IPS-NIHi7 (cell line): ENCODE measurements at regions not wholly inside any gene's neighbourhood (a gene's known extent, or its start where the extent isn't known, plus 50 kb on each side); places are given as distances from the start of the nearest gene placed in this dataset.
"Not testable (repeated sequence)": the region's sequence is repeated elsewhere in the genome, so short reads cannot be mapped to it uniquely, and the experiment has no call there.

Experiments
- DNase-seq: peaks from one replicate; pipeline ENCODE4 v3.0.0; 2012; ENCODE audit warnings: mixed read lengths; ENCODE audit errors: extremely low spot score

DNA sequence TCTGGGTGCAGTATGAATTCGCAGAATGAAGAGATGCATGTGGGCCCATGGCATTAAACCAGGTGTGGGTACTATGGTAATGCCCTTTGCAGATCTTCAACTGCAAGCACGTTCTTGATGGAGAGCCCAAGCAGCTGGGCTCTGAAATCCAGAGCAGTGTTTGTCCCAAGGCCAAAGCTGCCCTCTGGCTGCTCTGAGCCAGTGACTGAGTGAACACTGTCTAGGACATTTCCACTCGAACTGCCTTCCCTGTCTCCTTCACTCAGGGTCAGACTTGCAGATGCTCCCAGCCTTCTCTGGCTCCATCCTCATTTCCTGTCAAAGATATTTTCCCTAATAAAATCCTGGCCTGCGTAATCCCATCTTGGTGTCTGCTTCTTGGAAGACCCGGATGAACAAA lies 80.2 kb upstream of the GJB6 start:
- DNase-seq: no peak

DNA sequence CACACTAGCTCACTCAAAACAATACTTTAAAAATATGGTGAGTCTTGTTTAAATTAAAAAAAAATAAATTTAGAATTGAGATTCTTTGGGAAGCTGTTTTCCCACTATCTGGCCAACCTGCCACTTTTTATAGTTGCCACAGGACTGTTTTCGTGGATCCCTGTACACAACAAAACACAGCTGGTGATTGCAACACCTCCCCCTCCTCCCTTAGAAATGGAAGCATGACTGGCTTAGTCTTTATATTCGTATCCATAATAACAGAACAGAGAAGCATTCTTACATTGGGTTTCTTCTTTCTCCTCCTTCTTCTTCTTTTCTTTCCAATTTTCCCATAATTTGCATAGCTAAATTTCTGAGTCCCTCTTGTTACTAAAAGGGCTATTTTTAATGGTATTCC lies 79.5 kb upstream of the GJB6 start:
- DNase-seq: no peak

GRCh38 chr13:20311022-20311421 lies 78.9 kb upstream of the GJB6 start:
- no peak for DNase-seq

GRCh38 chr13:20306039-20306438 lies 73.9 kb upstream of the GJB6 start:
- DNase-seq: no peak

- DNase-seq: no peak
Measured at GRCh38 chr13:20305587-20305986, 73.5 kb upstream of the GJB6 start.

GRCh38 chr13:20304061-20304460 lies 71.9 kb upstream of the GJB6 start:
- DNase-seq: not testable (repeated sequence)

GRCh38 chr13:20303636-20304035 lies 71.5 kb upstream of the GJB6 start:
- DNase-seq: no peak

- peak; percentile 61 for DNase-seq
Measured at GRCh38 chr13:20301403-20302071, 69.4 kb upstream of the GJB6 start.

DNA sequence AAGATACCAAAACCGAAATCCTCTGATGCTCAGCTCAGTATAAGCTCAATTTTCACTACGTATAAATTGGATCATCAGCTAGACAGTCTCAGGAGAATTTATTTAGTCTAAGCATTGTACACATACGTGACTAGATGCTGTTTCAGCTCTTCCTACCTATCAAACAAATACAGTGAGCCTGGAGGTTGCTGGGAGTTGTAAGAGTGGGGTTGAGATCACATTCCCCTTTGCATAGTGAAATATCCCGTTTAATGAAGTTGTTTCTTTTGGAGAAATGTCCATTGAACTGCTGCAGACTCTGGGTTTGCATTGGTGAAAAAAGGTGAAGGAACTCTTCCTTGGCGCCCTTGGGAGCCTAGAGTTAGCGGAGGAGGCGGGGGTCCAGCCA lies 68.9 kb upstream of the GJB6 start:
- no peak for DNase-seq

DNA sequence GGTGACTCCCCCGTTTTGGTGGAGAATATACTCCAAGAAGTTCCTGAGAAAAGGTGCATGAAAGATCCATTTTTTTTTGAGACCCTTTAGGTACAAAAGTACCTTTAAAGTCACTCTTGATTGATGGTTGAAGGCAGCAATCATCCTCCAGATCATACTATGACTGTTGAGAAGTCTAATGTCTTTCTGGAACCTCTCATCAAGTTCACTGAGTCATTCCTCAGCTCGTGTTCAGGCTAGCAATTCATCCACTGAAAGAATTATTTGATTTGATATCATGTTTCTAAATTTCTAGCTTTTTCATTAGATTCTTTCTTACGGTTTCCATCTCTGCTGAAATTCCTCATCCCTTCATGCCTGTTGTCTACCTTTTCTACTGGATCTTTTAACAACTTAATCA lies 65.1 kb upstream of the GJB6 start:
- DNase-seq: no peak

DNA sequence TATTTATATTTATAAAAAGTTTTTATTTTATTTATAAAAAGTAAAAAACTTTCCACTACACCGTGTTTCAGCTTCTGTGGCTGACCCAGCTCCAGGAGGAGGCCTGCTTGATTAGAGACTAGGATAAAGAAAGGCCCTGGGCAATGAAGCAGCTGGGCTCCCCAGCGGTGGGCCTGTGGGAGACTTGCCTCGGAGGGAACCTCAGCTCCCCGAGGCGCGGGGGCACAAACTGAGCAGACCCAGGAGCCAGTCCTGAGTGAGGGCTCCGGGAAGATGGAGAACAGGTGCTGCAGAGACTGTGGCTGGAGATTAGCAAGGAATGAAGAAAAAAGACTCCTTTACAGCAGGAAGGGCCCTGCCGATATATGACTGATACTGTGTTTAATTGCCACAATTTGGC lies 63.8 kb upstream of the GJB6 start:
- no peak for DNase-seq

GRCh38 chr13:20294497-20294896 lies 62.4 kb upstream of the GJB6 start:
- DNase-seq: peak; percentile 51

DNA sequence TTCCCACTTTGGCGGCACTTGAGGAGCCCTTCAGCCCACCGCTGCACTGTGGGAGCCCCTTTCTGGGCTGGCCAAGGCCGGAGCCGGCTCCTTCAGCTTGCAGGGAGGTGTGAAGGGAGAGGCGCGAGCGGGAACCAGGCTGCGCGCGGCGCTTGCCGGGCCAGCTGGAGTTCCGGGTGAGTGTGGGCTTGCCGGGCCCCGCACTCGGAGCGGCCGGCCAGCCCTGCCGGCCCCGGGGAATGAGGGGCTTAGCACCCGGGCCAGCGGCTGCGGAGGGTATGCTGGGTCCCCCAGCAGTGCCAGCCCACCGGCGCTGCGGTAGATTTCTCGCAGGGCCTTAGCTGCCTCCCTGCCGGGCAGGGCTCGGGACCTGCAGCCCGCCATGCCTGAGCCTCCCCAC lies 60.2 kb upstream of the GJB6 start:
- DNase-seq: not testable (repeated sequence)

GRCh38 chr13:20291675-20292074 lies 59.6 kb upstream of the GJB6 start:
- no peak for DNase-seq

- DNase-seq: no peak
Measured at GRCh38 chr13:20291037-20291436, 58.9 kb upstream of the GJB6 start.

DNA sequence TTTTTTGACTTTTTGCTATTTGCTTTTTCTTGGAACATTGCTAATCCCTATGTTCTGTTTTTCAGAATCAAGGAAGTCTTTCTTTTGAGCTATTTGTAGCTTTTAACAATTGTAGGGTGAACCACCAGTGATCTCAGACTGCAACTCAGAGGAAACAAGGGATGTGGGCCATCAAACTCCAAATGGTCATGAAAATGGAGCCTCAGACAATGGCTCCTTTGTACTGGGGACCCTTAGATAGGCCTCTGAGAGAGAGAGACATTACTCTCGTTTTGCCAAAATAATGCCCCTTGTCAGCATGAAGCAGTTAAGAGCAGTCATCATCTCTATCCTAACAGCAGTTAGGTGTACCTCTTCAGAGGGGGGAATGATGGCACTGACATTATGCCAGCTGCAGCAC lies 56.4 kb upstream of the GJB6 start:
- DNase-seq: no peak

GRCh38 chr13:20287976-20288375 lies 55.9 kb upstream of the GJB6 start:
- no peak for DNase-seq

DNA sequence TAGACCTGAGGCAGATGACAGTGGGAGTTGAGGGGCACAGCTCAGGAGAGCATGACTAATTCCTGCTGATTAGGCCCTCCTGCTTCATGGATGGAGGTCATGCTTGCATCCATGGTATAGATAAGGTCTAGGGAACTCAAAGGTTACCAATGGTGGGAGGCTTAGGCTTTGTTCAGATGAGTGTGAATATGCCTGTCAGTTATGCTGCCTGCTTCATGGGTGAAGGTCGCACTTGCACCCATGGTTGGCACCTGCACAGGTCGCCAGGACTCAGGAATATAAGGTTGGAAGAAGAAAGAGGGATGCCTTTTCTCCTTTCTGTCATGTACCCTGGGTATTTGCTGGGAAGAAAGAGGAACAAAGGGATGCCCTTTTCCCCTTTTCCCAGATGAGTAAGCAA lies 53.4 kb upstream of the GJB6 start:
- DNase-seq: no peak
